Vagina (tissue), 2 donors: ENCODE measurements at regions not wholly inside any gene's neighbourhood (a gene's known extent, or its start where the extent isn't known, plus 50 kb on each side); places are given as distances from the start of the nearest gene placed in this dataset.

Experiments used
- CTCF ChIP-seq, 3 experiments: fragments of 450-650 bp in 2 of 3; fragments of 200-600 bp in 1 of 3; sonication (generic) in 1 of 3; IDR thresholded peaks; one replicate each; pipeline ENCODE4 v1.5.1; 2017 to 2019; ENCODE audit warnings: antibody characterized with exemption in 3 of 3, mild to moderate bottlenecking in 2 of 3, moderate library complexity in 2 of 3
- POLR2A ChIP-seq, 2 donors: fragments of 450-650 bp; IDR thresholded peaks; one replicate each; pipeline ENCODE4 v1.6.1; 2017; ENCODE audit warnings: antibody characterized with exemption in 2 of 2, mild to moderate bottlenecking in 2 of 2, moderate library complexity in 2 of 2
- POLR2AphosphoS5 ChIP-seq, 2 donors: sonication (generic); formaldehyde crosslinking; IDR thresholded peaks; one replicate each; pipeline ENCODE4 v1.9.0; 2017; ENCODE audit warnings: antibody characterized with exemption in 2 of 2, mild to moderate bottlenecking in 2 of 2, low read depth in 1 of 2; ENCODE audit not compliant: insufficient read depth in 1 of 2

DNA sequence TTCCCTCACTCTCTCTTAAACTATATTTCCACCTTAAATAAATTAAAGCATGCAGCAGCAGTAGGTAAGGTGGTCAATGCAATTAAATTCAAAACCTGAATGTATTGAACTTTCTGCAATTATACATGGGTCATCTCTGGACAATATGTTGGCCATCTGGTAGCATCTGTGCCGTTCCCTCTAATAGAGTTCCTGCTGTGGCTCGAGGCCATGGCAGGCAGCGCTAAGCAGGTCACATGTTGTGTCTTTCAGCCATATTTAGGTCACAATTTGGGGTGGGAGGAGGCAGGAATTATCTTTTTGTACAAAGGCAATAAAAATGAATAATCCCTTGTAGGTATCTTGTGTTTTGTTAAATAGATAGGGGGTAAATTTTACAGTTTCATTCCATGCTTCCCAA, 676.2 kb downstream of the ZEB2 start:
- TF ChIP-seq POLR2A (IDR thresholded peaks at IDR 0.05) (no peak), CTCF (IDR thresholded peaks at IDR 0.05) (no peak), POLR2AphosphoS5 (IDR thresholded peaks at IDR 0.05; ENCODE audit: insufficient read depth in 1 of 2, low read depth in 1 of 2) (no peak)
